AG04450 (cell line): ENCODE measurements at regions not wholly inside any gene's neighbourhood (a gene's known extent, or its start where the extent isn't known, plus 50 kb on each side); places are given as distances from the start of the nearest gene placed in this dataset.

ENCODE experiments used
- CTCF ChIA-PET: fragments of 300-600, 350-600 bp; formaldehyde crosslinking; extraction: SDS; loops from one replicate; lab custom pipeline; 2022; ENCODE audit warnings: antibody characterized with exemption, inconsistent platforms; lab: Charles Lee
- POLR2A ChIA-PET: fragments of 350-600 bp; formaldehyde crosslinking; extraction: SDS; loops from one replicate; lab custom pipeline; 2021; ENCODE audit warnings: antibody characterized with exemption, inconsistent platforms; lab: Yijun Ruan, JAX
- DNase-seq: peaks from one replicate; pipeline ENCODE4 v3.0.0-alpha.2; 2011; ENCODE audit warnings: low read depth, low spot score
- H3K27ac ChIP-seq: one replicate; pipeline ENCODE4 v1.5.1; 2012; ENCODE audit warnings: low read depth, low read length, control low read depth
- H3K27me3 ChIP-seq: one replicate; pipeline ENCODE4 v1.6.0; 2012; ENCODE audit warnings: low read length; ENCODE audit not compliant: control insufficient read depth, insufficient read depth
- H3K4me3 ChIP-seq: 2 replicates; pipeline ENCODE4 v1.5.1; 2011; ENCODE audit warnings: mild to moderate bottlenecking, low read depth, low read length, control low read depth
- H3K9me3 ChIP-seq: 2 replicates; pipeline ENCODE4 v1.5.1; 2012; ENCODE audit warnings: low read length; ENCODE audit not compliant: control insufficient read depth, insufficient read depth
- TF ChIP-seq, protein P1 (sequence below): IDR thresholded peaks from 2 replicates; pipeline ENCODE4 v1.5.1; 2011; ENCODE audit warnings: low read depth, low read length, control low read depth, inconsistent platforms

DNA sequence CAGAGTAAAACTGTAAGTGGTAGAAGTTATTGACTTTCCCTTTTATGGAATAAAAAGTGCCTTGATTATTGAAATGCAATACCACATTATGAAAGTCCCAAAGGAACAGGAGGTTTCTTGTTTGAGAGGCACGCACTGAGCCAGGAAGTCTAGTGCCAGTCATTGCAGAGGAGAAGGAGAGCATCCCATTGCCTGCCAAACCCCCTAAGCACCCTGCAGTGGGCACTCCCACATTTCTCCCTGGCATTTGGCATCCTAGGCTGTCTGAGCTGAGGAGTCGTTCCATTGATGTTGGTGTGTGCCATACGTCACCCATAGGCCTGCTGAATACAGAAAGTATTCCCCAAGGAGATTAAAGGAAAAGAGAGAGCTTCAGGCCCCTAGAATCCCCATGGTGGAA, 85.7 kb upstream of the MBNL2 start:
- ChIA-PET CTCF (interaction anchor here (1.4 to 3.1 kb wide), 2 partner anchors 11 to 26 kb away, joined by 6 to 9 read pairs; no protein-coding TSS in a partner anchor), POLR2A (no interaction called here)
- Histone ChIP-seq H3K9me3 (no peaks in the 10 kb centered on the region), H3K27me3 (no peaks in the 10 kb centered on the region), H3K27ac (no peak overlapping the region), H3K4me3 (no peak overlapping the region)
- DNase-seq, result no peak
- TF ChIP-seq, protein P1, sequence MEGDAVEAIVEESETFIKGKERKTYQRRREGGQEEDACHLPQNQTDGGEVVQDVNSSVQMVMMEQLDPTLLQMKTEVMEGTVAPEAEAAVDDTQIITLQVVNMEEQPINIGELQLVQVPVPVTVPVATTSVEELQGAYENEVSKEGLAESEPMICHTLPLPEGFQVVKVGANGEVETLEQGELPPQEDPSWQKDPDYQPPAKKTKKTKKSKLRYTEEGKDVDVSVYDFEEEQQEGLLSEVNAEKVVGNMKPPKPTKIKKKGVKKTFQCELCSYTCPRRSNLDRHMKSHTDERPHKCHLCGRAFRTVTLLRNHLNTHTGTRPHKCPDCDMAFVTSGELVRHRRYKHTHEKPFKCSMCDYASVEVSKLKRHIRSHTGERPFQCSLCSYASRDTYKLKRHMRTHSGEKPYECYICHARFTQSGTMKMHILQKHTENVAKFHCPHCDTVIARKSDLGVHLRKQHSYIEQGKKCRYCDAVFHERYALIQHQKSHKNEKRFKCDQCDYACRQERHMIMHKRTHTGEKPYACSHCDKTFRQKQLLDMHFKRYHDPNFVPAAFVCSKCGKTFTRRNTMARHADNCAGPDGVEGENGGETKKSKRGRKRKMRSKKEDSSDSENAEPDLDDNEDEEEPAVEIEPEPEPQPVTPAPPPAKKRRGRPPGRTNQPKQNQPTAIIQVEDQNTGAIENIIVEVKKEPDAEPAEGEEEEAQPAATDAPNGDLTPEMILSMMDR, result no peak

DNA sequence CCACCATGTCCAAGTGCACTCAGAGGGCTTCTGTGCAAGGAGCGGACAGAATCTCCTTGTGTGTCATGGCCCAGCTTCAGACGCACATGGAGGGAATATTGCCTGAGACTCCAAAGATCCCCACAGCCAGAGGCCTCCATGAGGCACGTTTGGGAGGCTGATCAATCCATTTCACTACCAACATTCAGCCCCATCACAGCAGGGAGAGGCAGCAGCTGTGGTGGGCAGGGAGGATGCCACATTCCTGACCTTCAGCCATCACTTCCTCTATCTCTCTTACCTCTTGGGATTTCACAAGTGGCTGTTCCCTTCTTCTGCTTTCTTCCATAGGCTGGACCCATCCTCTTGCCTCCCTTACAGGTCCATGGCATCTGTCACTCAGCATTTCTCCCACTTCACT, 82.4 kb upstream of the MBNL2 start:
- no peaks in the 10 kb centered on the region for H3K9me3 ChIP-seq
- H3K27ac ChIP-seq, result no peak overlapping the region
- no peak overlapping the region for H3K4me3 ChIP-seq
- TF ChIP-seq, protein P1, result no peak
- no peak for DNase-seq
- ChIA-PET CTCF (interaction anchor here (0.8 to 1.2 kb wide), 2 partner anchors 9 to 14 kb away, joined by 3 to 8 read pairs; no protein-coding TSS in a partner anchor), POLR2A (no interaction called here)
- no peaks in the 10 kb centered on the region for H3K27me3 ChIP-seq

DNA sequence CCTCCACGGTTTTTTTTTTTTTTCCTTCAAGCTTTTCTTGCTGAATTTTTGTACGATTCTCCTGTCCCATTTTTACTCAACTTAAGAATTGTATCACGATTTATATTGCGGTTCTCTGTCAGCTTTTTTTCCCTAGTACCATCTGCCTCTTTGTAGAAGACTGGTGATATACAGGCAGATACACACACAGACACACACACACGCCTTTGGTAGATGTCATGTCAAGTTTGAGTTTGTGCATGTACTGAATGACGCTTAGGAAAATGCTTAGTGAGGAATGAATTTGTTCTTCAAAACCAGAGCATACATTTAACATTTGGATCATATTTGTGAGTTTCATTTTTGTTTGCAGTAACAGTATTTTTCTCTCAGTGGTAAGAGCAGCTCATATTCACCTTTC, 82.0 kb upstream of the MBNL2 start:
- DNase-seq, result no peak
- CTCF ChIA-PET, result interaction anchor here (0.8 to 3.7 kb wide), 4 partner anchors 9 to 220 kb away, joined by 3 to 28 read pairs (median 6); no protein-coding TSS in a partner anchor
- Histone ChIP-seq H3K27me3 (no peaks in the 10 kb centered on the region), H3K27ac (no peak overlapping the region), H3K9me3 (no peaks in the 10 kb centered on the region), H3K4me3 (no peak overlapping the region)
- TF ChIP-seq, protein P1, result no peak
- POLR2A ChIA-PET, result no interaction called here

DNA sequence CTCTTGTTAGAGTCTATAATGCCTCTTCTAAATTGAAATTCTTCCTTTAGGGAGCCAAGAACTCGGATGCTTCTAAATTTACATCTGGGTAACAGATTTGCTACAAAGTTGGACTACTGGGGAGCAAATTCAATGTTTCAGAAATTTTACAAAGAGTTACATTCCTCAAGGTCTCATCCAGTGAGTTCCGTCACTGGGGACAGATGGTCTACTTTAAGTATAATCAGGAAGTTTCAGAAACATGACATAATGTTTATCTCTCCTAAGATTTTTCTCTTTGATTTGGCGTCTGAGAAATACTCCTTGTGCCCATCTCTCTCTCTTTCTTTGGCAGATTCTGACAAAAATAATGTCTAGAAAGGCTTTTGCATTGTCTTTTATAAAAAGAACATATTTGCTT, 81.5 kb upstream of the MBNL2 start:
- Histone ChIP-seq H3K4me3 (no peak overlapping the region), H3K27ac (no peak overlapping the region), H3K27me3 (no peaks in the 10 kb centered on the region), H3K9me3 (no peaks in the 10 kb centered on the region)
- ChIA-PET CTCF (interaction anchor here (0.8 to 3.7 kb wide), 6 partner anchors 10 to 219 kb away, joined by 3 to 28 read pairs (median 6); no protein-coding TSS in a partner anchor), POLR2A (interaction anchor here (1.2 to 1.9 kb wide), 2 partner anchors 15 to 81 kb away, joined by 3 to 15 read pairs; partner anchors contain the start of gene MBNL2)
- no peak for DNase-seq
- TF ChIP-seq, protein P1, result no peak

DNA sequence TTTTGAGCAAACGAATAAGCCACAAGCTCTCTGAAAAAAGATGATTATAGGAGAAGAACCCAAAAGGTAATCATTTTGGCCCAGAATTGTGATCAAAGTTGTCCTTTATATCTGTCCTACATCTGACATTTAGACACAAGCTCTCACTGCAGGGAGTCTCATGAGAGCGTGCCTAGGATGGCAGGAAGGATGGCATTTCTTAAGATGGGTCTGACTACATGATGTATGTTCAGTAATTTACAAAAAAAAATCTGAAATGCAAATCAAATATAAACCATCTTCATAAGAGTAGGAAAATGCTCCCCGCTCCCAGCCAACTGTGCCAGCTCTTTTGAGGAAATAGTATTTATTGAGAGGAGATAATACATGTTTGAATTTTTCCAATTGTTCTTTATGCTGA, 81.0 kb upstream of the MBNL2 start:
- TF ChIP-seq, protein P1, result no peak
- ChIA-PET CTCF (interaction anchor here (1.0 to 3.7 kb wide), 6 partner anchors 10 to 219 kb away, joined by 3 to 28 read pairs (median 4); no protein-coding TSS in a partner anchor), POLR2A (interaction anchor here (0.6 to 1.9 kb wide), 5 partner anchors 16 to 115 kb away, joined by 3 to 15 read pairs (median 4); partner anchors contain the start of gene MBNL2)
- DNase-seq, result no peak
- Histone ChIP-seq H3K27me3 (no peaks in the 10 kb centered on the region), H3K4me3 (no peak overlapping the region), H3K27ac (no peak overlapping the region), H3K9me3 (no peaks in the 10 kb centered on the region)
